GM18499 (cell line): ENCODE measurements at regions not wholly inside any gene's neighbourhood (a gene's known extent, or its start where the extent isn't known, plus 50 kb on each side); places are given as distances from the start of the nearest gene placed in this dataset.
"Not testable (repeated sequence)": the region's sequence is repeated elsewhere in the genome, so short reads cannot be mapped to it uniquely, and the experiment has no call there.

Experiments used
- ATAC-seq: cut with Tn5 transposase; IDR thresholded peaks from one replicate; pipeline ENCODE4 v1.9.1; 2021; ENCODE audit warnings: moderate number of reproducible peaks; ENCODE audit not compliant: insufficient read depth, unreplicated experiment

DNA sequence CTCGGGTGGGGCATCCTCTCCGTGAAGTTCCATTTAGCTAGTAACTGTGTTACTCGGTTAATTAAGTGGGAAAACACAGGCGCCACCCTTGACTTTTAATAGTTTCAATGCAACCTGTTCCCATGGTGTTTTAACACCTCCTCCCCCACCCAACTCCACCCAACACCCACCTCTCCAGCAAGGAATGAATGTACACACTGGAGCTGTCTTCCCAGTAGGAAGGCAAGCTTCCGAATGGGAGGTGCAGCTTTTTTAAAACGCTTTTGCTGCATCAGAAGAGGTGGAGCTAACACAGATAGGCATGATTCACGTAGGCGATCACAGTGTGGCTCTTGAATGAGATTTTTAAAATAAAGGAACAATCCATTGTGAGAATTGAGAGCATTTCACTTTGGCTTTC, 73.8 kb upstream of the AGAP1 start:
- no peak for ATAC-seq

DNA sequence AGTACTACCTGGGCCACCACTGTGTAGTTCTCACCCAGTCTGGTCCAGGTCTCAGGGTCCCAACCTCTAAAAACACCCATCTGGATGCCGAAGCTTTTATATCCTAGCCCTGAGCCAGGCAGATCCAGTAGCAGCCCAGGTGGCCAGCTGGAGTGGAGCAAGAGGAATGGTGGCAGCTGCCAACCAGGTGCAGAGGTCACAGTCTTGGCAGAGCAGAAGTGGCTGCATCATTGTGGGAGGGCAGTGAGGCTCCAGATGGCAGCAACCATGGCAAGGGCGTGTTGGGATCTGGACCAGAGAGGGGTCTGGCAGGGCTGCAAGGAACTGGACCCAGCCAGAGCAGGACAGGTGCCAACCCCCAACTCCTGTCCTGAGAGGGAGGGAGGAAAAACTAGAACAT, 72.2 kb upstream of the AGAP1 start:
- ATAC-seq = no peak

DNA sequence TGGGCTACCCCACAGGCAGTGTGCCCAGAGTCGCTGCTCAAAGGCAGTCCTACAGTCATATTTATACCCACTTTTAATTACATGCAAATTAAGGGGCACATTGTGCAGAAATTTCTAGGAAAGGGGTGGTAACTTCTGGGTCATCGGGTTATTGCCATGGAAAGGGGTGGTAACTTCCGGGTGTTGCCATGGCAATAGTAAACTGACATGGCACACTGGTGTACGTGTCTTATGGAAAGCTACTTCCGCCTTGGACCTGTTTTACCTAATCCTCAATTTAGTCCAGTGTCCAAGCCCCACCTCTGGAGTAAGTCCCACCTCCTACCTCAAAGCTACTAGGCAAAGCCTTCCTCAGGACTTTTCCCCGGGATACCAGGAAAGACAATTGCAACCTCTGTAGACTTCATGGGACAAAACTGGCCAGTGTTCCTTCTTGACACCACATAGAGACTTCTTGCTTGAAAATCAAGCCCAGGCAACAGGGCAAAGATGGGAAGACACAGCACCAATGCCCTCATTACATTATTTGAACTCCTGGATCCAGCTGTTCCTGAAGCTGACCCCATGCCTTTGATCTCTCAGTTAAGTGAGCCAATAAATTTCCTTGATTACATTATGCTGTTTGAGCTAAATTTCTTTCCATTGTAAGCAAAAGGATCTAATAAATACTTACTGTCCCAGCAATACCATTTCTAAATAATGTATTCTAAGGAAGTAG, 63.3 kb upstream of the AGAP1 start:
- ATAC-seq = no peak

DNA sequence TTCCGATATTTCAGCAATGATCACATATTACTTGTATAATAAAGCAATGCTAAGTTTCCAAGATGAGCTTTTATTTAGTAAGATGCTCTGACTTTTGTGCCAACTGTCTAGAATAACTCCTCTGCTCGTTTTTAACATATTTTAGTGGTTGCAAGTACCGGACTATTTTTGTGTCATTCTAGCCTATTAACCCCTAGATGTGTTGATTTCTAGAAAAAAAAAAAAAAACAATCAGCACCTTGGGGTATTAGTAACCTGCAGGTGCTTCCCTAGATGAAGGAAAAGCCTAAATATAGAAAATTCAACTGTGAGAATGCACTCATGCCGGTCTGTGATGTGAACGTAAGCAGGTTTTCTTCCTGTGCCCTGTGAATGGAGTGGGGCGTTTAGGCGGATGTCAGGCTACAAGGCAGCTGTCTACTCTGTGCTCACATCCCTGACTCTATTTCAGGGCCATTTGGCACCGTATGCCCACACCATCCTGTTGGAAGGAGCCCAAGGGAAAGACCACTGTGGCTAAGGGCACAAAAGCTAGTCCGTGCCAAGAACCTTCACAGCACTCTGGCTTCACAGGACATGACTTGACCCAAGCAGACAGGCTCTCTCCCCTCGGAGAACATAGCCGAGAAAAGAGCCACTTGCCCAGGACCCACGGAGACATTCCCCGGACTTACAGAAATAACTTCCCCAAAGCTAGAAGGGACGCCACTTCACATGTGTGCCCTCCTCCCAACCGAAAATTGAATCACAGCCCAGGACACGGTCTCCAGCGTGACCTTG, 60.9 kb upstream of the AGAP1 start:
- no peak for ATAC-seq

DNA sequence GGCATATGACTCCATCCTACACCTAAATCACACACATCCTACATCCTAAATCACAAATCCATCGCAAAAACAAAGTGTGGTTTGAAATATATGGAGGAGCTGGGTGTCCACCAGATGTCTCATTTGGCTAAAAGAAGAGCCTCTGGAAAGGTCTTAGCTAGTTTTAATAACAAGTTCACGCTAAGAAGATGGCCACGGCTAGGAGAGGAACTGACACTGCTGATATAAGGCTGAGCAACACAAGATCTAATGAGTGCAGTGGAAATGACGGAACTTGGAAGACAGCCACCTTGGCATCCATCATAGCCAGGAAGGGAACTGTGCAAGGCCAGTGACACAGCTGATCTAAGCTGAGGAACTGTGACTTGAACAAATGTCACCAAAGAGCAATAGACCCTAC, 60.0 kb upstream of the AGAP1 start:
- ATAC-seq = no peak

DNA sequence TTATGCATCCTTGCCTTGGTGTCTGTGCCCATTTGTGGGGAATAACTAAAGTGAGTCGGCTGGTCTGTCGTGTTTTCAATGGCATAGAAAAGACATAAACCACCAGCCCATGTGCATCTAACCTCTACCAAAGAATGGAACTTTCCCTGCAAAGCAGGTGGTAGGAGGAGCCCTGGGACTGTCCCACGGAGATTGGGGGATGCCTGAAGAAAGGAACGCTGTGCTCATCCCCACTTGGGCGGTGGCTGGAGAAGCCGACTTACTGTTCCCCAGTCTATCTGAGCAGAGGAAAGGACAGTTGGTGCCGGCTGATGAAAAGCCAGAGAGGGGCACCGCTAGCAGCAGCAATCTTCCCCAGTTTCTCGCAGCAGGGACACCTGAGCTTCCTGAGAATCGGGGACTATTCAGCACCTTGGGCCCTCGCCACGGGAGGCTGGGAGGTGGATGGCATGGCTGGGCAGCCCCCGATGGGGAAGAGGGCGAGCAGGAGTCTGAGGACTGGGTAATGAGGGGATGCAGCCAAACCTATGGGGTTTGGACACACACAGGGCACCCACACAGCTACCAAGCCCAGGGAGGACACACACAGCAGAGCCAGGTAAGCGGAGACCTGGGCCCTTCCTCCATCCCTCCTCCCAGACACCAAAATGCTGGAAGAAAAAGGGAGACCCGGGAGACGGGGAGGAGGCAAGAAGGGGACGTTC, 53.7 kb upstream of the AGAP1 start:
- no peak for ATAC-seq

DNA sequence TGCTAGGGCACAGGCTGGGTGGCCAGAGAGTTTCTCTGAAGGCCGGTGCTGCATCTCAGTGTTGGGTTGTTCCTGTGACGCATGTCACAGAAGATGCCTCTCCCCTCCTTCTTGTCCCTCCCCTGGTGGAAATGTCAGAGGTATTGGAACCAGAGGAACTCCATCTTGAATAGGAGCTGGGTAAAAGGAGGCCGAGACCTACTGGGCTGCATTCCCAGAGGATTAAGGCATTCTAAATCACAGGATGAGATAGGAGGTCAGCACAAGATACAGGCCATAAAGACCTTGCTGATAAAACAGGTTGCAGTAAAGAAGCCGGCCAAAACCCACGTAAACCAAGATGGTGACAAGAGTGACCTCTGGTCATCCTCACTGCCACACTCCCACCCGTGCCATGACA, 50.3 kb upstream of the AGAP1 start:
- ATAC-seq = not testable (repeated sequence)
